GM10248 (cell line): ENCODE measurements at regions not wholly inside any gene's neighbourhood (a gene's known extent, or its start where the extent isn't known, plus 50 kb on each side); places are given as distances from the start of the nearest gene placed in this dataset.

ENCODE experiments used
- CTCF ChIA-PET: fragments of 300-600 bp; sonication (Branson Sonifier 250); formaldehyde crosslinking; extraction: SDS; loops from one replicate; lab custom pipeline; 2021; ENCODE audit warnings: antibody characterized with exemption; lab: Yijun Ruan, JAX
- POLR2A ChIA-PET: fragments of 350-650 bp; sonication (Branson Sonifier 250); formaldehyde crosslinking; extraction: SDS; loops from one replicate; lab custom pipeline; 2020; ENCODE audit warnings: antibody characterized with exemption; lab: Yijun Ruan, JAX
- DNase-seq: peaks from one replicate; pipeline ENCODE4 v3.0.0; 2012; ENCODE audit errors: extremely low spot score
- TF ChIP-seq, protein P1 (sequence below): IDR thresholded peaks from 2 replicates; pipeline ENCODE4 v1.5.1; 2012; ENCODE audit warnings: mild to moderate bottlenecking, low read depth; ENCODE audit errors: extremely low read depth, missing control alignments, control extremely low read depth

- ChIA-PET POLR2A (no interaction called here), CTCF (interaction anchor here (1.2 to 1.4 kb wide), 2 partner anchors 10 to 11 kb away, joined by 3 to 4 read pairs; no protein-coding TSS in a partner anchor)
Observed at GRCh38 chr5:120082316-120083068, 381.6 kb upstream of the PRR16 start.

GRCh38 chr5:120083851-120084542, 380.1 kb upstream of the PRR16 start:
- ChIA-PET CTCF (no interaction called here), POLR2A (no interaction called here)
- TF ChIP-seq, protein P1, sequence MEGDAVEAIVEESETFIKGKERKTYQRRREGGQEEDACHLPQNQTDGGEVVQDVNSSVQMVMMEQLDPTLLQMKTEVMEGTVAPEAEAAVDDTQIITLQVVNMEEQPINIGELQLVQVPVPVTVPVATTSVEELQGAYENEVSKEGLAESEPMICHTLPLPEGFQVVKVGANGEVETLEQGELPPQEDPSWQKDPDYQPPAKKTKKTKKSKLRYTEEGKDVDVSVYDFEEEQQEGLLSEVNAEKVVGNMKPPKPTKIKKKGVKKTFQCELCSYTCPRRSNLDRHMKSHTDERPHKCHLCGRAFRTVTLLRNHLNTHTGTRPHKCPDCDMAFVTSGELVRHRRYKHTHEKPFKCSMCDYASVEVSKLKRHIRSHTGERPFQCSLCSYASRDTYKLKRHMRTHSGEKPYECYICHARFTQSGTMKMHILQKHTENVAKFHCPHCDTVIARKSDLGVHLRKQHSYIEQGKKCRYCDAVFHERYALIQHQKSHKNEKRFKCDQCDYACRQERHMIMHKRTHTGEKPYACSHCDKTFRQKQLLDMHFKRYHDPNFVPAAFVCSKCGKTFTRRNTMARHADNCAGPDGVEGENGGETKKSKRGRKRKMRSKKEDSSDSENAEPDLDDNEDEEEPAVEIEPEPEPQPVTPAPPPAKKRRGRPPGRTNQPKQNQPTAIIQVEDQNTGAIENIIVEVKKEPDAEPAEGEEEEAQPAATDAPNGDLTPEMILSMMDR = no peak
- DNase-seq = no peak

More at GRCh38 chr5:120082316-120083068, 381.6 kb upstream of the PRR16 start:
- TF ChIP-seq, protein P1 = no peak
- DNase-seq = no peak

DNA sequence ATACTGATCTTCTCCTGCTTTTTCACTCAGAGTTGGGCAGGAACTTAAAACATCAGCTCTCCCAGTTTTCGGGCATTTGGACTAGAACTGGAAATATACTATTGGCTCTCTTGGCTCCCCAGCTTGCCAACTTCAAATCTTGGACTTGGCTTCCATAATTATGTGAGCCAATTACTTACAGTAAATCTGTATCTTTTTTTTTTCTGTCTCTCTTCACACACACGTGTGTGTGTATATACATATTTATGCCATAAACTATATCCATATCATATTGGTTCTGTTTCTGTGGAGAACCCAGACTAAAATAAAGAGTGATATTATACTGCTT, 379.6 kb upstream of the PRR16 start:
- TF ChIP-seq, protein P1 = no peak
- CTCF ChIA-PET = interaction anchor here (1.6 kb wide), 1 partner anchor 11 kb away, joined by 4 read pairs; no protein-coding TSS in a partner anchor
- DNase-seq = no peak
- POLR2A ChIA-PET = no interaction called here

DNA sequence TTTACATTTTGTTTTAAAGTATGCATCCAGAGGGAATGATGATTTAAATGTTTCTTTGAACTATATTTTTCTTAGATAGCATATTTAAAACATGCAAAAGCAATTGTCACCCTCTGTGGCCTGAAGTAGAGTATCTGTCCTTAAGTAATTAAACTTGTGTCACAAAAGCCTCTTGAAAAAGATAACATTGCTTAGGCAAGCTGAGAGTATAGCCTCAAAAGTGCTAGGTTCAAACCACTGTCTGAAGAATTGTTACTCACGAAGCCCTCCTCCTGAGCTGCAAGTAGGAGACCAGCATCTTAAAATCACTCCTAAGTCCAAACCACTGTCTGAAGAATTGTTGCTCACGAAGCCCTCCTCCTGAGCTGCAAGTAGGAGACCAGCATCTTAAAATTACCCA, 378.0 kb upstream of the PRR16 start:
- TF ChIP-seq, protein P1 = no peak
- DNase-seq = no peak
- ChIA-PET POLR2A (no interaction called here), CTCF (interaction anchor here (1.0 to 1.6 kb wide), 2 partner anchors 12 to 40 kb away, joined by 3 to 4 read pairs; no protein-coding TSS in a partner anchor)

GRCh38 chr5:120088412-120088811, 375.7 kb upstream of the PRR16 start:
- DNase-seq = no peak
- TF ChIP-seq, protein P1 = no peak
- CTCF ChIA-PET = no interaction called here
- POLR2A ChIA-PET = no interaction called here

GRCh38 chr5:120088836-120089235, 375.3 kb upstream of the PRR16 start:
- no peak for DNase-seq
- CTCF ChIA-PET = no interaction called here
- TF ChIP-seq, protein P1 = no peak
- POLR2A ChIA-PET = no interaction called here
